ENCODE measurements at regions not wholly inside any gene's neighbourhood (a gene's known extent, or its start where the extent isn't known, plus 50 kb on each side); places are given as distances from the start of the nearest gene placed in this dataset.

DNA sequence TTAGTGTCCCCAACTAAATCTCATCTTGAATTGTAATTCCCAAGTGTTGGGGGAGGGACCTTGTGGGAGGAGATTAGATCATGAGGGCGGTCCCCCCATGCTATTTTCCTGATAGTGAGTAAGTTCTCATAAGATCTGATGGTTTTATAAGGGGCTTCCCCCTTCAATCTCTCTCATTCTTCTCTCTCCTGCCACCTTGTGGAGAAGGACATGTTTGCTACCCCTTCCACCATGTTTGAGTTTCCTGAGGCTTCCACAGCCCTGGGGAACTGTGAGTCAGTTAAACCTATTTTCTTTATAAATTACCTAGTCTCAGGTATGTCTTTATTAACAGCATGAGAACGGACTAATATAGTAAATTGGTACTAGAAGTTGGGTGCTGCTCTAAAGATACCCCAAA is 365.6 kb downstream of the ANKRD7 start:
- no peaks in the 10 kb centered on the region for H3K4me1 ChIP-seq (ENCODE audit: control insufficient read depth, insufficient read depth, low read length)
- no peaks in the 10 kb centered on the region for H3K27me3 ChIP-seq (ENCODE audit: control insufficient read depth, insufficient read depth, low read length, poor library complexity, severe bottlenecking)
- 75 to 80% methylated on average over 1 to 2 of the region's 2 CpGs for WGBS, 2 experiments
- no peaks in the 10 kb centered on the region for H3K9me3 ChIP-seq (ENCODE audit: control insufficient read depth, low read length)
- no peak overlapping the region for H3K4me3 ChIP-seq (ENCODE audit: insufficient read depth, low read depth, low read length)
- no peaks in the 10 kb centered on the region for H3K36me3 ChIP-seq (ENCODE audit: control insufficient read depth, insufficient read depth, low read length)
- no peak overlapping the region for H3K27ac ChIP-seq (ENCODE audit: insufficient read depth, low read depth, low read length, poor library complexity, severe bottlenecking)

DNA sequence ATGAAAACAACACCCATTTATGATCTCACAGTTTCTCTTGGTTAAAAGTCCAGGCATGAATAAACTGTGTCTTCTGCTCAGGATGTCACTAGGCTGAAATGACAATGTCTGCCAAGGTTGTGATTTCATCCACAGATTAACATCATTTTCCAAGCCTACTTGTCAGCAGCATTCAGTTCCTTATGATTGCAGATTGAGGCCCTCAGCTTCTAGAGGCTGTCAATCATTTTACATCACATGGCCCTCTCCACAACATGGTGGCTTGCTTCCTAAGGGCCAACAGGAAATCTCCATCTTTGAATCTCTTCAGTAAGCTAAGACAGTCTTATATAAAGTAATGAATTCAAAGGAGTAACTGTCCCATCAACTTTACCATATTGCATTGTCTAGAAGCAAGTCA is 377.6 kb downstream of the ANKRD7 start:
- Histone ChIP-seq H3K4me3 (ENCODE audit: insufficient read depth, low read depth, low read length) (no peak overlapping the region), H3K36me3 (ENCODE audit: control insufficient read depth, insufficient read depth, low read length) (no peaks in the 10 kb centered on the region), H3K27ac (ENCODE audit: insufficient read depth, low read depth, low read length, poor library complexity, severe bottlenecking) (no peak overlapping the region), H3K9me3 (ENCODE audit: control insufficient read depth, low read length) (no peaks in the 10 kb centered on the region), H3K4me1 (ENCODE audit: control insufficient read depth, insufficient read depth, low read length) (no peaks in the 10 kb centered on the region), H3K27me3 (ENCODE audit: control insufficient read depth, insufficient read depth, low read length, poor library complexity, severe bottlenecking) (no peaks in the 10 kb centered on the region)

DNA sequence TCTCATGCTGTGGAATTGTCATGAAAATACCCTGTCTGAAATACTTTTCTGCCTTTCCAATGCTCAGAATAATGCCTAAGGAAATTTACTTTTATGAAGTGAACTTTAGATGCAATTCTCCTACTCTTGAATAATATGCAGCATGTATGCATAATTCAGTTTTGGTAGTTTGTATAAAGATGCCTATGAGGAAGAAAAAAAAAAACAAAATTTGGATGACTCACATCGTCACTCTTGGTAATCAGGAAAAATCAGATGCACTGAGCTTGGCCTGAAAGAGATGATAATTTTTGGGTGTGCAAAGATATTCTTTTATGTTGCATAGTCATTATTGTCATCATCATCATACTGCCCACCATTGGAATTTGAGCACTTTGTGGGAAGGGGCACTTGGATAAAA is 382.1 kb downstream of the ANKRD7 start:
- Histone ChIP-seq H3K36me3 (ENCODE audit: control insufficient read depth, insufficient read depth, low read length) (no peaks in the 10 kb centered on the region), H3K27me3 (ENCODE audit: control insufficient read depth, insufficient read depth, low read length, poor library complexity, severe bottlenecking) (no peaks in the 10 kb centered on the region), H3K9me3 (ENCODE audit: control insufficient read depth, low read length) (no peaks in the 10 kb centered on the region), H3K27ac (ENCODE audit: insufficient read depth, low read depth, low read length, poor library complexity, severe bottlenecking) (no peak overlapping the region), H3K4me1 (ENCODE audit: control insufficient read depth, insufficient read depth, low read length) (no peaks in the 10 kb centered on the region), H3K4me3 (ENCODE audit: insufficient read depth, low read depth, low read length) (no peak overlapping the region)
- WGBS, 2 experiments: 91 to 94% methylated on average over 1 of the region's 1 CpG

DNA sequence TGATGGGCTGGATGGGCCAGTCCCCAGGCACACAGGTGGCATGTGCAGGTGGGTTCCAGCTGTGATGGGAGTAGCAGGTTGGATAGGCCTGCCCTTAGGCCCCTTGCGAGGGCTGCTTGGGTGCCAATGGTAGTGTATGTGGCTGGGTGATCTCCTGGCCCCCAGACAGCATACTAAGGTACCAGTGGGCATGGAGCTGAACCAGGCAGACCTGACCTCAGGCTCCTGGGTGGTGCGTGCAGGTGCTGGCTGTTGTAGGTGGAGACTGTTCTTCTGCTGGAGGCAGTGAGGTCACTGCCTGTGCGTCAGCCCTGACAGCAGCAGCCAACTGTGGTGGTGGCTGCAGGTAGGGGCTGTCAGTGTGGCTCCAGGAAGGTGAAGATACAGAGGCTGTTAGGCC is 384.7 kb downstream of the ANKRD7 start:
- Histone ChIP-seq H3K4me1 (ENCODE audit: control insufficient read depth, insufficient read depth, low read length) (no peaks in the 10 kb centered on the region), H3K27me3 (ENCODE audit: control insufficient read depth, insufficient read depth, low read length, poor library complexity, severe bottlenecking) (no peaks in the 10 kb centered on the region), H3K27ac (ENCODE audit: insufficient read depth, low read depth, low read length, poor library complexity, severe bottlenecking) (no peak overlapping the region), H3K9me3 (ENCODE audit: control insufficient read depth, low read length) (no peaks in the 10 kb centered on the region), H3K4me3 (ENCODE audit: insufficient read depth, low read depth, low read length) (no peak overlapping the region), H3K36me3 (ENCODE audit: control insufficient read depth, insufficient read depth, low read length) (no peaks in the 10 kb centered on the region)
- 96 to 97% methylated on average over 3 of the region's 3 CpGs for WGBS, 2 experiments

DNA sequence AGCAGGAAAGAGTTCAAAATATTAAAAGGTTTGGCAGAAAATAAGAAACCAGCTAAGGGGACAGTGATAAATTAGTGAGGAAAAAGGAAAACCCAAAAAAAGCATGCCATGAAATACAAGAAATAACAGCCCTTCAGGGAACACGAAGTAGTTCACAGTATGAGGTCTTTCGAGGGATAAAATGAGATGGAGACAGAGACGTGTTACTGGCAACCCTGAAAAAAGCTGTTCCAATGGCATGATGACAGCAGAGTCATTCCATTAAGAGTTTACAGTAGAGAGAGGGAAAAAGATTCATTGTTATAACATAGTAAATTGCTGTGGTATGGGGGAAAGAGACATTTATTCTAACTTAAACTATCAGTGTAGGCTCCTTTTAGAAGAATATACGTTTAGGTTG is 391.2 kb downstream of the ANKRD7 start:
- Histone ChIP-seq H3K9me3 (ENCODE audit: control insufficient read depth, low read length) (no peaks in the 10 kb centered on the region), H3K4me1 (ENCODE audit: control insufficient read depth, insufficient read depth, low read length) (no peaks in the 10 kb centered on the region), H3K27me3 (ENCODE audit: control insufficient read depth, insufficient read depth, low read length, poor library complexity, severe bottlenecking) (no peaks in the 10 kb centered on the region), H3K36me3 (ENCODE audit: control insufficient read depth, insufficient read depth, low read length) (no peaks in the 10 kb centered on the region), H3K27ac (ENCODE audit: insufficient read depth, low read depth, low read length, poor library complexity, severe bottlenecking) (no peak overlapping the region), H3K4me3 (ENCODE audit: insufficient read depth, low read depth, low read length) (no peak overlapping the region)
- 18 to 26% methylated on average over 3 of the region's 4 CpGs for WGBS, 2 experiments

DNA sequence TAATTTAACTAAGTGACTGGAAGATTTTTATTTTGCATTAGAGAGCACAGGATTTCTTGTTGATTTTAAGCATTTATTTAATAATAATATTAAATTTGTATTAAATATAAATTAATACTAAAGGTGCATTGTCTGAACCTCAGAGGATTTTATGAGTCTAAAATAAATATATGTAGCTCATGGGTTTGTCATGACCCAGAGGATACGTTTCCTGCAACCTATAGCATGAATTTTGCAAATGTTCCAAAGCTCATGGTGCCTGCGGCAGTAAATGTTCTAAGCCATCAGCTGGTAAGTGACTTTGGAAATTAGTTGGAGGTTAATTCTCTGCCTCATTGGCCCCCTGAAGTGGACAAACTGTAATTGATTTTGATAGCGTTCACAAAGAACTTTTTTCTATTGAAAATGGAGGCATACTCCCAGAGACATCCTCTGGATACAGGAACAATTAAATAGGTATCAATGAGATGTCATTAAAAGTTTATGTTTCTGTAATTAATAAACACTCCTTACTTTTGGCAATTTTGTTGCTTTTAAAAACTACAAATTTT is 397.4 kb downstream of the ANKRD7 start:
- H3K27ac ChIP-seq (ENCODE audit: insufficient read depth, low read depth, low read length, poor library complexity, severe bottlenecking): no peak overlapping the region
- H3K4me1 ChIP-seq (ENCODE audit: control insufficient read depth, insufficient read depth, low read length): no peaks in the 10 kb centered on the region
- H3K36me3 ChIP-seq (ENCODE audit: control insufficient read depth, insufficient read depth, low read length): no peaks in the 10 kb centered on the region
- no peaks in the 10 kb centered on the region for H3K9me3 ChIP-seq (ENCODE audit: control insufficient read depth, low read length)
- H3K27me3 ChIP-seq (ENCODE audit: control insufficient read depth, insufficient read depth, low read length, poor library complexity, severe bottlenecking): no peaks in the 10 kb centered on the region
- WGBS, 2 experiments: 88 to 94% methylated on average over 3 of the region's 3 CpGs
- H3K4me3 ChIP-seq (ENCODE audit: insufficient read depth, low read depth, low read length): no peak overlapping the region

DNA sequence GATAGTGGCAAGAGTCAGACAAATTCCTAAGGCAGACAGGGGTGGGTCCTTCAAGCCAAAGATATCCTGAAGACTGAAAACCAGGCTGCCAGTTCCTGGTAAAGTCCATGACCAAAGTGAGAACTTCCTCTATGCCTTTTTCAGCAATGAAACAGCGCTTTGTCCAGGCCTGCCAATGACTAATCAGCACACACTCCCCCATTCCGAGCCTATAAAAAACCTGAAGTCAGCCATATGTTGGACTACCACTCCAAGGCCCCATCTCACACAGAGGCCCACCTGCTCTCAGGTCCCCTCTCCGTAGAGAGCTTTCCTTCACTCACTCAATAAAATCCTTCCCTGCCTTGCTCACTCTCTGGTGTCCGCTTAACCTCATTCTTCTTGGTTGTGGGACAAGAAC is 402.2 kb downstream of the ANKRD7 start:
- H3K4me1 ChIP-seq (ENCODE audit: control insufficient read depth, insufficient read depth, low read length): peaks cover 5% of the 10 kb centered on the region
- H3K9me3 ChIP-seq (ENCODE audit: control insufficient read depth, low read length): no peaks in the 10 kb centered on the region
- H3K4me3 ChIP-seq (ENCODE audit: insufficient read depth, low read depth, low read length): no peak overlapping the region
- WGBS, 2 experiments: 81 to 82% methylated on average over 4 of the region's 4 CpGs
- H3K27me3 ChIP-seq (ENCODE audit: control insufficient read depth, insufficient read depth, low read length, poor library complexity, severe bottlenecking): no peaks in the 10 kb centered on the region
- H3K27ac ChIP-seq (ENCODE audit: insufficient read depth, low read depth, low read length, poor library complexity, severe bottlenecking): no peak overlapping the region
- no peaks in the 10 kb centered on the region for H3K36me3 ChIP-seq (ENCODE audit: control insufficient read depth, insufficient read depth, low read length)

DNA sequence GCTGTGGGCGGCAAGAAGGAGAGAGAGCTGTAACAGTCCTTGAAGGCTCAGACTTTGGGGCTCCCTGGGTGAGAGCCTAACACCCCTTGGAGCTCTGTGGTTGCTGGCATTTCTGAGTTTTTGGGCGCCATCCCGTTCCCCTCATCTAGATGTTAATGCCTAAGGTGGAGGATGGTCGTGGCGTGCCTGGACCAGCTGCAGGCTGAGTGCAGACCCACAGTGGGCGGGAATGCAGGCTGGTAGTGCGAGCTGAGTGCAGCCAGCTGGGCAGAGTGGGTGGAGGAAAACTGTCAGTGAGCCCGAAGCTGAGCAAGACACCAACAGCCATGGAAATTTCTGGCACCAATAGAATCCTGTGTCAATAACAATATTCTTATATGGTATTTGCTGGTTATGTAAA is 403.0 kb downstream of the ANKRD7 start:
- WGBS, 2 experiments: 93 to 95% methylated on average over 8 of the region's 8 CpGs
- Histone ChIP-seq H3K27ac (ENCODE audit: insufficient read depth, low read depth, low read length, poor library complexity, severe bottlenecking) (no peak overlapping the region), H3K9me3 (ENCODE audit: control insufficient read depth, low read length) (no peaks in the 10 kb centered on the region), H3K27me3 (ENCODE audit: control insufficient read depth, insufficient read depth, low read length, poor library complexity, severe bottlenecking) (no peaks in the 10 kb centered on the region), H3K4me1 (ENCODE audit: control insufficient read depth, insufficient read depth, low read length) (peaks cover 5% of the 10 kb centered on the region), H3K4me3 (ENCODE audit: insufficient read depth, low read depth, low read length) (no peak overlapping the region), H3K36me3 (ENCODE audit: control insufficient read depth, insufficient read depth, low read length) (no peaks in the 10 kb centered on the region)

DNA sequence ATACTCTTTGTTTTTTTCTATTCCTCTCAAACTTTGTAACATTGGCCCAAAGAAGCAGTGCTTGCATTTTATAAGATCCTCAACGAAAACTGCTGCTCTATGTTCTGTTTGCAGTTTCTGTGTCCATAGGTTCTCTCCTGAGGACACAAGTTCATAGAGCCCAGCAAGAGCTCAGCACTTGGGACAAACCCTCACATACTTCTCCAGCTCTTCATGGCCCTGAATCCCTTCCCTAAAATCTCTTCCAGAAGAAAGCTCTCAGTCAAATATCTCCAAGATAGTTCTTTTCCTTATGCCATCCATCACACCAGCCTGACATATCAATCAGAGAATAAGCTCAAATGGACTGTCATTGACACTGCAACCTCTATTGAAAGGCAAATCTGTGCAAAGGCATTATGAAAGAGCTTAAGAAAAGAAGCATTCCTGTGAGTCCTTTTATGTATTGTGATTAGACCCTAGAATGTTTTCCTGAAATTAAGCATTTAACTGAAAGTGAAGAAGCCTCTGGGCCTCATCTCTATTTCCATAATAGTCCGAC is 405.5 kb downstream of the ANKRD7 start:
- Histone ChIP-seq H3K27me3 (ENCODE audit: control insufficient read depth, insufficient read depth, low read length, poor library complexity, severe bottlenecking) (no peaks in the 10 kb centered on the region), H3K4me1 (ENCODE audit: control insufficient read depth, insufficient read depth, low read length) (peaks cover 5% of the 10 kb centered on the region), H3K27ac (ENCODE audit: insufficient read depth, low read depth, low read length, poor library complexity, severe bottlenecking) (no peak overlapping the region), H3K9me3 (ENCODE audit: control insufficient read depth, low read length) (no peaks in the 10 kb centered on the region), H3K4me3 (ENCODE audit: insufficient read depth, low read depth, low read length) (no peak overlapping the region), H3K36me3 (ENCODE audit: control insufficient read depth, insufficient read depth, low read length) (no peaks in the 10 kb centered on the region)
- 80 to 83% methylated on average over 1 of the region's 2 CpGs for WGBS, 2 experiments

DNA sequence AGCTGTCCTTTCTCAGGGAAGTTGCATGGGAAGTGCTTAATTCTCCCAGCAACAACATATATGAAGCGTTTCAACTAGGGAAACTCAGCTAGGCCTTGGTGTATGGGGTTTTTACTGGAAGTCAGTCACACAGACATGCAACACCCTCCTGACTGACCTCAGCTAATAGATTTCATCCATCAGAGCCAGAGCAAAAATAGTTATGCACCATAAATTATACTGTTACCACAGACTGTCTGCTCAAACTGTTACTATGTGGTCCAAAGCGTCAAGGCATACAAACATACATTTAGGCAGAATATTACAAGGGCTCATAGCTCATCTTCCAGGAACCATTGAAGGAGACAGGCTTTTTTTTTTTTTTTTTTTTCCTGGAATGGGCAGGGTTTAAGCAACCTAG is 417.9 kb downstream of the ANKRD7 start:
- Histone ChIP-seq H3K27me3 (ENCODE audit: control insufficient read depth, insufficient read depth, low read length, poor library complexity, severe bottlenecking) (no peaks in the 10 kb centered on the region), H3K36me3 (ENCODE audit: control insufficient read depth, insufficient read depth, low read length) (no peaks in the 10 kb centered on the region), H3K4me3 (ENCODE audit: insufficient read depth, low read depth, low read length) (no peak overlapping the region), H3K9me3 (ENCODE audit: control insufficient read depth, low read length) (no peaks in the 10 kb centered on the region), H3K4me1 (ENCODE audit: control insufficient read depth, insufficient read depth, low read length) (no peaks in the 10 kb centered on the region), H3K27ac (ENCODE audit: insufficient read depth, low read depth, low read length, poor library complexity, severe bottlenecking) (no peak overlapping the region)
- 100% methylated on average over 2 of the region's 2 CpGs for WGBS, 2 experiments

DNA sequence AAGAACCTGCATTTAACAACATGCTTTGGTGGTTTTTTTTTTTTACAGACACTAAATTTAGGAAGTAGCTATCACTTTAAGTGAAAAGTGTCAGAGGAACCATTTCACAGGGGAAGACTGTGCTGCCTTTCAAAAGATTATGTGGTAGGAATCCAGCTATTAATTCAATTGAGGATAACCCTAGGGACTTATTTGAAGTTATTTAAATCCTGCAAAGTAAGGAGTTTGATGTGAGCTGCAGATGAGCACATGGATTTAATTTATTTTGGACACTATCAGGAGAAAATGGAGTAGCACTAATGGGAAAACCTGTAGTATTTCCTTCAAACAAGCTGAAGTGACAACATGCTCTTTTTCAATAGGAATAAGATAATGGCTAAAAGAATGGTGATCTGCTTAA is 419.8 kb downstream of the ANKRD7 start:
- Histone ChIP-seq H3K27ac (ENCODE audit: insufficient read depth, low read depth, low read length, poor library complexity, severe bottlenecking) (no peak overlapping the region), H3K27me3 (ENCODE audit: control insufficient read depth, insufficient read depth, low read length, poor library complexity, severe bottlenecking) (no peaks in the 10 kb centered on the region), H3K9me3 (ENCODE audit: control insufficient read depth, low read length) (no peaks in the 10 kb centered on the region), H3K36me3 (ENCODE audit: control insufficient read depth, insufficient read depth, low read length) (no peaks in the 10 kb centered on the region), H3K4me1 (ENCODE audit: control insufficient read depth, insufficient read depth, low read length) (no peaks in the 10 kb centered on the region), H3K4me3 (ENCODE audit: insufficient read depth, low read depth, low read length) (no peak overlapping the region)

All from ectodermal cell (in vitro differentiated cells).